ENCODE measurements at regions not wholly inside any gene's neighbourhood (a gene's known extent, or its start where the extent isn't known, plus 50 kb on each side); places are given as distances from the start of the nearest gene placed in this dataset.

- in situ Hi-C loops (cut with MboI; ENCODE audit: low sequenced_read_pairs, unreplicated experiment): no loop called here
- no peak for TF ChIP-seq CTCF (IDR thresholded peaks at IDR 0.05; ENCODE audit: borderline replicate concordance, control extremely low read depth, extremely low read depth, insufficient read depth, missing control alignments)
These were observed 273.6 kb upstream of the SULF2 start for GRCh38 chr20:48058611-48059559.

GRCh38 chr20:48057739-48058138 lies 272.5 kb upstream of the SULF2 start:
- in situ Hi-C loops (cut with MboI; ENCODE audit: low sequenced_read_pairs, unreplicated experiment): no loop called here
- no peak for DNase-seq (ENCODE audit: low spot score)
- TF ChIP-seq CTCF (IDR thresholded peaks at IDR 0.05; ENCODE audit: borderline replicate concordance, control extremely low read depth, extremely low read depth, insufficient read depth, missing control alignments): no peak

More at GRCh38 chr20:48058611-48059559, 273.6 kb upstream of the SULF2 start:
- DNase-seq (ENCODE audit: low spot score): no peak

- DNase-seq (ENCODE audit: low spot score): no peak
- no peak for TF ChIP-seq CTCF (IDR thresholded peaks at IDR 0.05; ENCODE audit: borderline replicate concordance, control extremely low read depth, extremely low read depth, insufficient read depth, missing control alignments)
- in situ Hi-C loops (cut with MboI; ENCODE audit: low sequenced_read_pairs, unreplicated experiment): no loop called here
These were observed 272.0 kb upstream of the SULF2 start for GRCh38 chr20:48057251-48057650.

- no peak for TF ChIP-seq CTCF (IDR thresholded peaks at IDR 0.05; ENCODE audit: borderline replicate concordance, control extremely low read depth, extremely low read depth, insufficient read depth, missing control alignments)
- in situ Hi-C loops (cut with MboI; ENCODE audit: low sequenced_read_pairs, unreplicated experiment): no loop called here
- no peak for DNase-seq (ENCODE audit: low spot score)
These were observed 270.9 kb upstream of the SULF2 start for GRCh38 chr20:48056218-48056617.

GRCh38 chr20:48054051-48054450 lies 268.8 kb upstream of the SULF2 start:
- DNase-seq (ENCODE audit: low spot score): no peak
- in situ Hi-C loops (cut with MboI; ENCODE audit: low sequenced_read_pairs, unreplicated experiment): no loop called here
- TF ChIP-seq CTCF (IDR thresholded peaks at IDR 0.05; ENCODE audit: borderline replicate concordance, control extremely low read depth, extremely low read depth, insufficient read depth, missing control alignments): no peak

GRCh38 chr20:48052475-48052835 lies 267.2 kb upstream of the SULF2 start:
- no peak for TF ChIP-seq CTCF (IDR thresholded peaks at IDR 0.05; ENCODE audit: borderline replicate concordance, control extremely low read depth, extremely low read depth, insufficient read depth, missing control alignments)
- no peak for DNase-seq (ENCODE audit: low spot score)
- in situ Hi-C loops (cut with MboI; ENCODE audit: low sequenced_read_pairs, unreplicated experiment): no loop called here
